ENCODE measurements at regions not wholly inside any gene's neighbourhood (a gene's known extent, or its start where the extent isn't known, plus 50 kb on each side); places are given as distances from the start of the nearest gene placed in this dataset.

- FAIRE-seq (no peak), DNase-seq (ENCODE audit: low read depth) (no peak)
- Histone ChIP-seq H3K4me3 (ENCODE audit: low read depth, low read length) (no peak overlapping the region), H3K27me3 (ENCODE audit: control insufficient read depth, insufficient read depth, low read length) (no peaks in the 10 kb centered on the region), H3K36me3 (ENCODE audit: control insufficient read depth, insufficient read depth, low read length) (no peaks in the 10 kb centered on the region)
- no peak for TF ChIP-seq CTCF (IDR thresholded peaks at IDR 0.05; ENCODE audit: insufficient read depth, low read length, severe bottlenecking)
Measured at GRCh38 chr17:21528031-21528695, 152.0 kb downstream of the KCNJ12 start.

GRCh38 chr17:21530311-21530710 is 154.2 kb downstream of the KCNJ12 start:
- DNase-seq (ENCODE audit: low read depth), result no peak
- H3K27me3 ChIP-seq (ENCODE audit: control insufficient read depth, insufficient read depth, low read length), result no peaks in the 10 kb centered on the region
- FAIRE-seq, result no peak
- H3K36me3 ChIP-seq (ENCODE audit: control insufficient read depth, insufficient read depth, low read length), result no peaks in the 10 kb centered on the region
- TF ChIP-seq CTCF (IDR thresholded peaks at IDR 0.05; ENCODE audit: insufficient read depth, low read length, severe bottlenecking), result no peak
- no peak overlapping the region for H3K4me3 ChIP-seq (ENCODE audit: low read depth, low read length)

- DNase-seq (ENCODE audit: low read depth) (no peak), FAIRE-seq (no peak)
- Histone ChIP-seq H3K4me3 (ENCODE audit: low read depth, low read length) (no peak overlapping the region), H3K27me3 (ENCODE audit: control insufficient read depth, insufficient read depth, low read length) (no peaks in the 10 kb centered on the region), H3K36me3 (ENCODE audit: control insufficient read depth, insufficient read depth, low read length) (no peaks in the 10 kb centered on the region)
- no peak for TF ChIP-seq CTCF (IDR thresholded peaks at IDR 0.05; ENCODE audit: insufficient read depth, low read length, severe bottlenecking)
Measured at GRCh38 chr17:21530841-21531240, 154.7 kb downstream of the KCNJ12 start.

GRCh38 chr17:21532763-21533385 is 156.7 kb downstream of the KCNJ12 start:
- no peaks in the 10 kb centered on the region for H3K36me3 ChIP-seq (ENCODE audit: control insufficient read depth, insufficient read depth, low read length)
- no peak for DNase-seq (ENCODE audit: low read depth)
- no peak overlapping the region for H3K4me3 ChIP-seq (ENCODE audit: low read depth, low read length)
- no peak for TF ChIP-seq CTCF (IDR thresholded peaks at IDR 0.05; ENCODE audit: insufficient read depth, low read length, severe bottlenecking)
- no peak for FAIRE-seq
- no peaks in the 10 kb centered on the region for H3K27me3 ChIP-seq (ENCODE audit: control insufficient read depth, insufficient read depth, low read length)

GRCh38 chr17:21535686-21536375 is 156.5 kb upstream of the KCNJ18 start:
- no peak for FAIRE-seq
- TF ChIP-seq CTCF (IDR thresholded peaks at IDR 0.05; ENCODE audit: insufficient read depth, low read length, severe bottlenecking), result no peak
- no peak for DNase-seq (ENCODE audit: low read depth)
- no peaks in the 10 kb centered on the region for H3K36me3 ChIP-seq (ENCODE audit: control insufficient read depth, insufficient read depth, low read length)
- no peaks in the 10 kb centered on the region for H3K27me3 ChIP-seq (ENCODE audit: control insufficient read depth, insufficient read depth, low read length)
- H3K4me3 ChIP-seq (ENCODE audit: low read depth, low read length), result no peak overlapping the region
